Calu3 (cell line): ENCODE measurements at regions not wholly inside any gene's neighbourhood (a gene's known extent, or its start where the extent isn't known, plus 50 kb on each side); places are given as distances from the start of the nearest gene placed in this dataset.

Experiments used
- BruUV-seq: library from RNA; stranded (reverse); fragments of 400-500 nt; replicated peaks from 2 replicates; lab custom pipeline; 2021; lab: Mats Ljungman, UMichigan
- CTCF ChIA-PET: fragments of 300-600 bp; sonication (Branson Sonifier 250); formaldehyde crosslinking; loops from one replicate; lab custom pipeline; 2022; ENCODE audit warnings: antibody characterized with exemption; lab: Charles Lee
- DNase-seq: peaks from one replicate; pipeline ENCODE4 v3.0.0; 2022
- H3K27ac Mint-ChIP-seq: one replicate; pipeline ENCODE4 v1.8.0; 2022; ENCODE audit warnings: mixed read lengths; ENCODE audit not compliant: unreplicated experiment
- H3K27me3 Mint-ChIP-seq: one replicate; pipeline ENCODE4 v1.8.0; 2022; ENCODE audit warnings: mixed read lengths; ENCODE audit not compliant: unreplicated experiment
- H3K36me3 Mint-ChIP-seq: one replicate; pipeline ENCODE4 v1.8.0; 2022; ENCODE audit warnings: mild to moderate bottlenecking, moderate library complexity, mixed read lengths; ENCODE audit not compliant: insufficient read depth, unreplicated experiment
- H3K4me1 Mint-ChIP-seq: one replicate; pipeline ENCODE4 v1.8.0; 2022; ENCODE audit warnings: mild to moderate bottlenecking, low read depth, mixed read lengths; ENCODE audit not compliant: unreplicated experiment
- H3K4me3 Mint-ChIP-seq: one replicate; pipeline ENCODE4 v1.8.0; 2022; ENCODE audit warnings: mild to moderate bottlenecking, low read depth, moderate library complexity, mixed read lengths; ENCODE audit not compliant: unreplicated experiment
- H3K9me3 Mint-ChIP-seq: one replicate; pipeline ENCODE4 v1.8.0; 2022; ENCODE audit warnings: low read depth, mixed read lengths; ENCODE audit not compliant: unreplicated experiment
- CTCF ChIP-seq: fragments of 200-600 bp; IDR thresholded peaks from one replicate; pipeline ENCODE4 v1.8.0; 2022; ENCODE audit warnings: antibody characterized with exemption; ENCODE audit not compliant: unreplicated experiment
- intact Hi-C: fragments of 100-400 bp; cut with micrococcal nuclease; formaldehyde crosslinking; loops from one replicate; pipeline ENCODE4 v1.10.0; 2022; ENCODE audit not compliant: unreplicated experiment

GRCh38 chr10:76738991-76739390, 898.6 kb downstream of the KCNMA1 start:
- CTCF ChIA-PET, result no interaction called here
- no TSS peak for BruUV-seq
- no peak overlapping the region for H3K27ac Mint-ChIP-seq
- TF ChIP-seq CTCF, result no peak
- no peak overlapping the region for H3K4me3 Mint-ChIP-seq
- no peaks in the 10 kb centered on the region for H3K27me3 Mint-ChIP-seq
- no peak for DNase-seq
- H3K4me1 Mint-ChIP-seq, result no peaks in the 10 kb centered on the region
- H3K9me3 Mint-ChIP-seq, result peaks cover 6% of the 10 kb centered on the region
- H3K36me3 Mint-ChIP-seq, result no peaks in the 10 kb centered on the region
- intact Hi-C loops, result no loop called here

DNA sequence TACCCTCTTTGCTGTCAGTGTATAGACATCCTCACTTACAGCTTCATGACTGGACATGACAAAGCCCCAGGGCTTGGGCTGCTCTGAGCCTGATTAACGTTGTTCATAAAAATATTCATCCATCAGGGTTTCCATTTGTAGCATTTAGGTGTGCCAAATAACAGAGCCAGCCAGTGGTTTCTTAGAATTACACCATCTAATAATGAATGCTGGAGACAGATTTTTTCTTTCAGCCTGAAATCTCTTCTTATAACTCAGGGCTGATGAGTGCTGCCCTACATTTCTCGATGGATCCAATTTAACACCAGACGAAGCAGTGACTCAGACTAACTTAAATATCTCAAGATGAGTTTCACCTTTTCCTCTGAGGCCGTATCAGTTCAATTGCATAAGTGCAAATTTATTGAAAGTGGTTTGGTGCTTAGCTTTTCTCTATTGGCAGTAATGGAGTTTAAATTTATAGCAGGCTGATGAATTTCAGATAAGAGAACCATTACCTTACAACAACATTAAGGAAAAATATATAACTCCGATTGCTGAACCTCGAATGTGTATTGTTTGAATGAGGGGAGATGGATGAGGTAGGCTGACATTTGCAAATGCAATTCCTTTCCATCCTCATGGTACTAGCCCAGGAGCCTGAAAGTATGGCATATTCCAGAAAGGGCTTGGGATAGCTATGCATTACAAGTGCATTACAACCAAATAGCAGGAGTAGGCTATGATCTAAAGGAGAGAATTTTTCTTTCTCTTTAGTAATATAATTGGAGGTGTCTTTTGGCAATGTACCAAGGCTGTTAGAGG, 900.6 kb downstream of the KCNMA1 start:
- no TSS peak for BruUV-seq
- no peak overlapping the region for H3K27ac Mint-ChIP-seq
- no peak for TF ChIP-seq CTCF

GRCh38 chr10:76736392-76736791, 901.2 kb downstream of the KCNMA1 start:
- no peaks in the 10 kb centered on the region for H3K36me3 Mint-ChIP-seq
- BruUV-seq, result no TSS peak
- H3K27me3 Mint-ChIP-seq, result no peaks in the 10 kb centered on the region
- no peak for TF ChIP-seq CTCF
- no peak for DNase-seq
- H3K4me3 Mint-ChIP-seq, result no peak overlapping the region
- intact Hi-C loops, result no loop called here
- no peaks in the 10 kb centered on the region for H3K4me1 Mint-ChIP-seq
- no peak overlapping the region for H3K27ac Mint-ChIP-seq
- CTCF ChIA-PET, result no interaction called here
- peaks cover 10% of the 10 kb centered on the region for H3K9me3 Mint-ChIP-seq

More for the DNA sequence above, 900.6 kb downstream of the KCNMA1 start:
- H3K4me1 Mint-ChIP-seq, result no peaks in the 10 kb centered on the region
- no peak for DNase-seq
- H3K36me3 Mint-ChIP-seq, result no peaks in the 10 kb centered on the region
- CTCF ChIA-PET, result no interaction called here
- no peaks in the 10 kb centered on the region for H3K27me3 Mint-ChIP-seq
- no peak overlapping the region for H3K4me3 Mint-ChIP-seq
- intact Hi-C loops, result no loop called here
- peaks cover 7% of the 10 kb centered on the region for H3K9me3 Mint-ChIP-seq

DNA sequence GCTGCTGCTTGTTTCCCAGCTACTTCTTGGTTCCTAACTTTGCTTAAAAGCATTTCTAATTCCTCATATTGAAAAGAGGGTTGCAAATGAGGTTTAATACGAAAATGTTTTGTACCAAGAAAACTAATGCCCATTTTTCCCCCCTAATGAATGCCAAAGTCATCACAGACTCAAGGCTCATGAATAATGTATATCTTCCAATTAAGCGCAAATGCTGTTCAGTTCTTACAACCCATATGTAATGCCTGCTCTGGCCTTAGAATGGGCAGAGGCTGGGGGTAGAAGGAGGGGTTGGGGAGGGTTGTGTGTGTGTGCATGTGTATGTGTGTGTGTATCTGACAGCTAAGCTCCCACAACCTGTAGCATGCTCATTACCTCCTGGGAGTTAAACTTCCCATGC, 901.7 kb downstream of the KCNMA1 start:
- CTCF ChIA-PET, result interaction anchor here (0.7 kb wide), 1 partner anchor 426 kb away, joined by 3 read pairs; no protein-coding TSS in a partner anchor
- H3K4me3 Mint-ChIP-seq, result no peak overlapping the region
- no peak for TF ChIP-seq CTCF
- peaks cover 10% of the 10 kb centered on the region for H3K9me3 Mint-ChIP-seq
- no peaks in the 10 kb centered on the region for H3K27me3 Mint-ChIP-seq
- H3K36me3 Mint-ChIP-seq, result no peaks in the 10 kb centered on the region
- H3K4me1 Mint-ChIP-seq, result no peaks in the 10 kb centered on the region
- no TSS peak for BruUV-seq
- DNase-seq, result no peak
- no peak overlapping the region for H3K27ac Mint-ChIP-seq
- intact Hi-C loops, result no loop called here
